TTC549 (cell line): ENCODE measurements at regions not wholly inside any gene's neighbourhood (a gene's known extent, or its start where the extent isn't known, plus 50 kb on each side); places are given as distances from the start of the nearest gene placed in this dataset.
"Not testable (repeated sequence)": the region's sequence is repeated elsewhere in the genome, so short reads cannot be mapped to it uniquely, and the experiment has no call there.

Source experiments
- FAIRE-seq: peaks from 2 replicates; lab custom pipeline; 2012; peaks lifted over from hg19 to GRCh38; lab: Jason Lieb, UNC

- no peak for FAIRE-seq
Observed at GRCh38 chr2:40043641-40044040, 264.6 kb upstream of the THUMPD2 start.

GRCh38 chr2:40043191-40043590, 264.1 kb upstream of the THUMPD2 start:
- no peak for FAIRE-seq

DNA sequence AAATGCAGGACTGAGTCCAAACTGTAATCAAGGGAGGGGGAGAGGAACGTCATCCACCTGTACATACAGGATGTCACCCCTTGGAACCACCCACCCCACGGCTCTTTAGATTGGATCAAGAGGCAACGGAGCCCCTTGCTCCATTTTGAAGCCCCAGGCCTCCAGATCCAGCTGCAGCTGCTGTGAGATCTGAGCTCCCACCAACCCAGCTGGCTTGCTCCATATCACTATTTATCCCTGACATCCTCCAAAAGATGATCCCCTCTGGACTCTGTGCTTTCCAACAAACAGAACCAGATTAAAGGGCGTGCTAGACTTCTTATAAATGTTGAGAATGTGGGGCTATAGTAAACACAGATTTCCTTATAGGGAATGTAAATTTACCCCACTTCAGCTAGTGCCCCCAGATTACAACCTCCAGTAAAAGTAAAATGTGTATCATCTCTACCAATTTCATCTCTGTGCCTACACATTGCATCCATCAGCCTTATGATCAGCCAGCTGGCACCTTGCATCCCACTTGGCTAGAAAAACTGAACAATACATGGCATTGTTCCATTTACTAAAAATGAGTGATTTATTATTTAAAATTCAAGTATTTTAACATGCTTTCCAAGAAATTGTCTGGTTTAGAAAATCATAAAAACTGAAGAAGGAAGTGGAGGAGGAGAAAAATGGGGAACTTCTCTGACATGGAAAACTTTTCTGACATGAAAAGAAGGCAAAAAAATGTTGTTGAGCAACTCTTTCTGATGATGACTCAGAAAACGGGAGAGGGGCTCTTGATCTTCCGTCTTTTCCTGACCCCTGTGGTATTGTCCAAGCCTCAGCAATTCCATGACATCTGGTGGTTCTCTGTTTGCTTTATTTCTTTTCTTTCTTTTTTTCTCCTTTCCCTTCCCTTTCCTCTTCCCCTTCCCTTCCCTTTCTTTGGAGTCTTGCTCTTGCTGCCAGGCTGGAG, 262.6 kb upstream of the THUMPD2 start:
- FAIRE-seq, result no peak

DNA sequence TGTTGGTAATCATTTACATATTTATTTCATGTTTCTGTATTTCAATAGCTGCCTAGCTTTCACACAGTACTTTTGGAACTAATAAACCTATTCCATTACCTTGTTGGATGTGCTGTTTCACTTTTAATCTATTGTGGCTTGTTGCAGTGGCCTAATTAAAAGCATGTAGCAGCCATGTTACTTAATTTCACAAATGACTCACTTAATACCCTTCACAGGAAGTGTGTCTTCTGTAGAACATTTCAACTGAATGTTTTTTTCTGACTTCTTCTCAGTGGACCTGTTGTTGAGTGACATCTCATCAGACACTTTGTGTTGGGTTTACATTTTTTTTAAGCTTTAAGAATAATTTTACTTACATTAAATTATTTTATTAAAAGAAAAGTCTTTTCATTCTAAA, 260.5 kb upstream of the THUMPD2 start:
- FAIRE-seq, result no peak

- FAIRE-seq, result no peak
Observed at GRCh38 chr2:40038646-40039045, 259.6 kb upstream of the THUMPD2 start.

DNA sequence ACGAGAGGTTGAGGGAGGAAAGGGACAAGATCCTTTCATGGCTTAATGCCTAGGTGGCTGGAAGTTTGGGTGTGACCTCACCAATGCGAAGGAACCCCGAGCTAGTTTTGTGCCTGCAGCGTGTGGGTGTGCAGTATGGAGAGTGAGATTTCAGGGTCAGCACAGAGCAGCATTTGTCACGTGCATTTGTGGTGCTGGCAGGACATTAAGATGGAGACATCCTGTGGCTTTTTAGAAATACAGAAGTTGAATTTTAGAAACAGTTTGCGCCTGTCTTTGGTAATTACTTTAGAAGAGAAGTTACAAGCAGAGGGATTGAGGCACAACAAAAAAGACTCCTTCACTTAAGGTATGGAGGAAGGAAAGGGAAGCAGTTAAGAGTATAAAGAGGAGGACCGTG, 258.2 kb upstream of the THUMPD2 start:
- no peak for FAIRE-seq

GRCh38 chr2:40036241-40036640, 257.2 kb upstream of the THUMPD2 start:
- no peak for FAIRE-seq

GRCh38 chr2:40034801-40035200, 255.7 kb upstream of the THUMPD2 start:
- FAIRE-seq, result no peak

DNA sequence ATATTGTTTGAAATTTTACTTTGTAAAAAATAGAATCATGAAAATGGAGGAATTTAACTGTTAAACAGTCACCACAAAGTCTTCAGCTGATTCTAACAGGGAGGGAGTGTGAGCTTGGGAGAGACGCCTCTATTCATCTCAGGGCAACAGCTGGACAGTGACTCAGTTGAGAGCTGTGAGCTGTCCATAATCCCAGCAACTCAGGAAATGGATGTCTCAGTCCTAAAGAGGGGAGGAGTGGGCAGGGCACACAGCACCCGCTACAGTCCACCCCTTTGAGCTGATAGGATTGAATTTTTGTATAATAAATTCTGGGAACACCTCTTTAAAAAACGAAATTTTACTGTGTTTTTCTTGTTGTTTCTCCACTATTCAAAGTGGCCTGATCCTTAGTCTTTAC, 255.1 kb upstream of the THUMPD2 start:
- FAIRE-seq, result no peak

DNA sequence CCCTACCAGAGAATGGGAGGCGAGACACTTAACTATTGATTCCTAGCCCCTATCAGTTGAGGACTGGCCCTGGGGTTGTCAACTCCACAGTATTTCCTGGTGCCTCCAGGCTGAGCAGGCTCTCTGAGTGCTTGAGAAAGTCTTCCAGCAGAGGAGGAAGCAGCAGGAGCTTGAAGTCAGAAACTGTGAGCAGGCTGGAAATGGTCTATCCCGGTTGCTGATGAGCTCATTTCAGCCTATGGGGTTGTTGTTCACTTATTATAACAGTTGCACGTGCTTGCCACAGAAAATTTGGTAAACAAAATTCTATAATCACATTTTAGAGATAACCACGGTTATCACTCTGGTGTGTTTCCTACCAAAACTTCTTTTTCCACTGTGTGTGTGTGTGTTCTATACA, 254.7 kb upstream of the THUMPD2 start:
- FAIRE-seq, result no peak

GRCh38 chr2:40032650-40033319, 253.7 kb upstream of the THUMPD2 start:
- no peak for FAIRE-seq

GRCh38 chr2:40030456-40030975, 251.5 kb upstream of the THUMPD2 start:
- FAIRE-seq, result no peak

- FAIRE-seq, result no peak
Observed at GRCh38 chr2:40028792-40029488, 249.9 kb upstream of the THUMPD2 start.

GRCh38 chr2:40027968-40028367, 248.9 kb upstream of the THUMPD2 start:
- no peak for FAIRE-seq

GRCh38 chr2:40025276-40025675, 246.2 kb upstream of the THUMPD2 start:
- not testable (repeated sequence) for FAIRE-seq

GRCh38 chr2:40020997-40021396, 241.9 kb upstream of the THUMPD2 start:
- FAIRE-seq, result no peak

- FAIRE-seq, result no peak
Observed at GRCh38 chr2:40016151-40016885, 237.3 kb upstream of the THUMPD2 start.

DNA sequence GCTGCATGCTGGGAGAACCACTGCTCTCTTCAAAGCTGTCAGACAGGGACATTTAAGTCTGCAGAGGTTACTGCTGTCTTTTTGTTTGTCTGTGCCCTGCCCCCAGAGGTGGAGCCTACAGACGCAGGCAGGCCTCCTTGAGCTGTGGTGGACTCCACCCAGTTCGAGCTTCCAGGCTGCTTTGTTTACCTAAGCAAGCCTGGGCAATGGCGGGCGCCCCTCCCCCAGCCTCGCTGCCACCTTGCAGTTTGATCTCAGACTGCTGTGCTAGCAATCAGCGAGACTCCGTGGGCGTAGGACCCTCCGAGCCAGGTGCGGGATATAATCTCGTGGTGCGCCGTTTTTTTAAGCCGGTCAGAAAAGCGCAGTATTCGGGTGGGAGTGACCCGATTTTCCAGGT, 234.9 kb upstream of the THUMPD2 start:
- not testable (repeated sequence) for FAIRE-seq

DNA sequence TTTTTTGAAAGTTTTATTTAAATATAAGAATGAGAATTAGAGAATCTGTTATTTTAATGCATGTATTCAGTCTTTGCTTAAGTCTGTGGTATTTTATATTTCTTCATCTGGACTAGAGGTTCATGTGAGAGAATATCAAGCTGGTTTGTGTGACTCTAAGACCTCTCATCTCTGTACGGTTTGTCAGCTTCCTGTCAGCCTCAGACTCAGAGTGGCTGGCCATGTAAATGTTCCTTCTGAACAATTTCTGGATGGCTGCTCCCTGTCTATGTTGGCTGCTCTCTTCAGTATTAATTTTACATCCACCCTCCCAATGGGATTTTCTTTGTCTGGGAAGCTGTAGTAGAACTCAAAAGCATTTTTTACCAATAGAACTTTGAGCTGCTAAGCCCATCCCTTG, 225.3 kb upstream of the THUMPD2 start:
- no peak for FAIRE-seq

DNA sequence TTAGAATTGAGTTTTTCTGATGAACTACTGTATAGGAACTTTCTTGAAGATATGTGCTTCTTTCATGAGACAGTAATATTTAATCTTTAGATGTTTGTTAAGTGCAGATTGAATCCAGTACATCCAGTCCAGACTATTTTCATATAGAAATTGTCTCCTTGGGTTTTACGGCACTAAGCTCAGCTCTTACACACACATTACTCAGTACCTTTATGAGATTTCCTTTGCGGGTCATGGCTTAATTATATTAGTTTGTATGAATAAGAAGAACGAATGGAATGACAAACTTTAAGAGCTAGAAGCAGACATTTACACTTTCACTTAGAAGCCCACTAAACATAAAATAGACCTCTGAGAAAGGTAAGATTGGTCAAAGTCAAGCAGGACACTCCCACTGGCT, 223.3 kb upstream of the THUMPD2 start:
- peak; percentile 19 for FAIRE-seq

DNA sequence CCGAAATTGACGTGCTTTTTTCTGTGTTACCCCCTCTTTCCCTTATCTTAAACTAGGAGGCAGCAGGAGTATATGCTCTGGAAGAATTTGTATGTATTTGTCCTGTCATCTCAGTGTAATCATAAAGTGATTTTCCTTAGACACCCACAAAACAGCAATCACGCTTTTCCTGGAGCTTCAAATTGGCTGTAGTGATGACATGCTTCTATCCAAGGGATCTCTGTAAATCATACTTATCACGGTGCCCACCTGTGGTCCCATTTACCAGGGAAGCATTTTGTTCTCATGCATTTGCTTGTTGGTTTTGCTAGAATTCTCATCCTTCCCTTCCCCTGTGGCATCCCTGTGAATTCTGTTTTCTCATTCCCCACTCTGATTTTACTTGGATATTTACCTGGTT, 220.8 kb upstream of the THUMPD2 start:
- FAIRE-seq, result no peak

GRCh38 chr2:39998617-39999016, 219.6 kb upstream of the THUMPD2 start:
- FAIRE-seq, result no peak
